Right atrium auricular region (tissue), 2 donors: ENCODE measurements at regions not wholly inside any gene's neighbourhood (a gene's known extent, or its start where the extent isn't known, plus 50 kb on each side); places are given as distances from the start of the nearest gene placed in this dataset.

Source experiments
- DNase-seq: peaks from one replicate; pipeline ENCODE4 v3.0.0-alpha.2; 2019; ENCODE audit warnings: low spot score
- H3K27ac ChIP-seq, 2 donors: fragments of 200-600 bp; sonication (generic); 1 replicate in 1 of 2; 2 replicates in 1 of 2; pipeline ENCODE4 v1.5.1; 2016 to 2019
- H3K27me3 ChIP-seq, 2 donors: fragments of 200-600 bp; sonication (generic); one replicate each; pipeline versions ENCODE4 v1.5.1 to v1.6.0; 2017 to 2019
- H3K36me3 ChIP-seq: fragments of 200-600 bp; sonication (generic); one replicate; pipeline ENCODE4 v1.5.1; 2016
- H3K4me1 ChIP-seq, 2 donors: fragments of 200-600 bp; sonication (generic); one replicate each; pipeline versions ENCODE4 v1.5.1 to v1.6.0; 2017 to 2019
- H3K4me3 ChIP-seq, 2 donors: fragments of 200-600 bp; sonication (generic); 1 replicate in 1 of 2; 2 replicates in 1 of 2; pipeline ENCODE4 v1.5.1; 2017 to 2019; ENCODE audit warnings: mild to moderate bottlenecking in 1 of 2, moderate library complexity in 1 of 2
- H3K9me3 ChIP-seq, 2 donors: fragments of 200-600 bp; sonication (generic); one replicate each; pipeline ENCODE4 v1.5.1; 2019
- CTCF ChIP-seq, 2 donors: fragments of 200-600 bp; sonication (generic); IDR thresholded peaks; one replicate each; pipeline ENCODE4 v1.5.1; 2019; ENCODE audit warnings: antibody characterized with exemption in 2 of 2

- peak overlapping the region; percentile 18 to 32 for H3K27ac ChIP-seq
Observed at GRCh38 chr9:129282272-129282671, 104.2 kb upstream of the IER5L start.

GRCh38 chr9:129281506-129282145, 103.6 kb upstream of the IER5L start:
- H3K9me3 ChIP-seq = no peaks in the 10 kb centered on the region
- peaks cover 0 to 7% of the 10 kb centered on the region in 2 donors for H3K4me1 ChIP-seq
- H3K36me3 ChIP-seq = no peaks in the 10 kb centered on the region
- DNase-seq = peak; percentile 23
- H3K4me3 ChIP-seq = no peak overlapping the region
- H3K27me3 ChIP-seq = no peaks in the 10 kb centered on the region
- peak overlapping the region; percentile 18 to 32 for H3K27ac ChIP-seq
- no peak for TF ChIP-seq CTCF (IDR thresholded peaks at IDR 0.05)

More at GRCh38 chr9:129282272-129282671, 104.2 kb upstream of the IER5L start:
- Histone ChIP-seq H3K27me3 (no peaks in the 10 kb centered on the region), H3K9me3 (no peaks in the 10 kb centered on the region), H3K4me3 (peak overlapping the region; percentile 29 to 45), H3K4me1 (peaks cover 0 to 7% of the 10 kb centered on the region in 2 donors), H3K36me3 (no peaks in the 10 kb centered on the region)
- no peak for TF ChIP-seq CTCF (IDR thresholded peaks at IDR 0.05)
- DNase-seq = peak; percentile 51

GRCh38 chr9:129280623-129281271, 102.7 kb upstream of the IER5L start:
- Histone ChIP-seq H3K27ac (no peak overlapping the region), H3K9me3 (no peaks in the 10 kb centered on the region), H3K4me1 (peaks cover 0 to 7% of the 10 kb centered on the region in 2 donors), H3K4me3 (no peak overlapping the region), H3K27me3 (no peaks in the 10 kb centered on the region), H3K36me3 (no peaks in the 10 kb centered on the region)
- no peak for TF ChIP-seq CTCF (IDR thresholded peaks at IDR 0.05)
- DNase-seq = peak; percentile 52

- Histone ChIP-seq H3K27ac (no peak overlapping the region), H3K4me3 (no peak overlapping the region), H3K36me3 (no peaks in the 10 kb centered on the region), H3K9me3 (no peaks in the 10 kb centered on the region), H3K4me1 (peaks cover 0 to 7% of the 10 kb centered on the region in 2 donors), H3K27me3 (no peaks in the 10 kb centered on the region)
- DNase-seq = peak; percentile 43
- no peak for TF ChIP-seq CTCF (IDR thresholded peaks at IDR 0.05)
Observed at GRCh38 chr9:129280236-129280622, 102.2 kb upstream of the IER5L start.

GRCh38 chr9:129278391-129279237, 100.6 kb upstream of the IER5L start:
- H3K27ac ChIP-seq = no peak overlapping the region
- H3K4me3 ChIP-seq = no peak overlapping the region
- peaks cover 0 to 3% of the 10 kb centered on the region in 2 donors for H3K4me1 ChIP-seq
- H3K36me3 ChIP-seq = no peaks in the 10 kb centered on the region
- TF ChIP-seq CTCF (IDR thresholded peaks at IDR 0.05) = no peak
- H3K27me3 ChIP-seq = no peaks in the 10 kb centered on the region
- no peaks in the 10 kb centered on the region for H3K9me3 ChIP-seq
- peak; percentile 28 for DNase-seq
